NOMO-1 treated with dmso at 0.1 percent for 144 hours (cell line): ENCODE measurements at regions not wholly inside any gene's neighbourhood (a gene's known extent, or its start where the extent isn't known, plus 50 kb on each side); places are given as distances from the start of the nearest gene placed in this dataset.

Experiments used
- DNase-seq: peaks from one replicate; lab custom pipeline; 2025; ENCODE audit not compliant: unreplicated experiment; lab: John Stamatoyannopoulos, UW

DNA sequence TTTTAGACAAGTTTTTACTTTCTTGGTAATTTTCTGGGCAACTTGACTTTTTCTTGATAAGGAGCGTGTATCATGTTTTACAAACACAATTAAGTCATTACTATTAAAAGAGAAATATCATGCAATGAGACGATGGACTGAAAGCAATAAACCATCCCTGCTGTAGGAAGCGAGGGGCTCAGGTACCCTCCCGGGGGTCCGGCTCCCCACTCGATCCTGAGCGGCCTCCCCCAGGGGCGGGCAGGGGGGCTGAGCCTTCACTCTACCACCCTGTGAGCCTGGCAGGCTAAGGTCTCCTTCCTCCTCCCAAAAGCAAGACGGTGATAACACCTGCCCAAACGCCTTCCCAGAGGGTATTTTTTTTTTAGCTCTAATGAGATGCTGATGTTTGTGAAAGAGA is 51.8 kb upstream of the ADGRA1 start:
- no peak for DNase-seq

DNA sequence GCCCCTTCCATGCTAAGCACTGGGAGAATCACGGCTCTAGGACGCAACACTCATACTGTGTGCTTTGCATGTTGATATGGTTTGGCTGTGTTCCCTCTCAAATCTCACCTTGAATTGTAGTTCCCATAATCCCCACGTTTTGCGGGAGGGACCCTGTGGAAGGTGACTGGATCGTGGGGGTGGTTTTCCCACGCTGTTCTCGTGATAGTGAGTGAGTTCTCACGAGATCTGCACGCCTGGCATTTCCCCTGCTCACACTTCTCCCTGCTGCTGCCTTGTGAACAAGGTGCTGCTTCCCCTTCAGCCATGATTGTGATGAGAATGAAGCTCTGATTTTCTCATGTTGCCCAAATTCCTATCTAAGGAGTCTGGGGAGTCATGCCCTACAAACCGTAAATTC is 53.0 kb upstream of the ADGRA1 start:
- no peak for DNase-seq

DNA sequence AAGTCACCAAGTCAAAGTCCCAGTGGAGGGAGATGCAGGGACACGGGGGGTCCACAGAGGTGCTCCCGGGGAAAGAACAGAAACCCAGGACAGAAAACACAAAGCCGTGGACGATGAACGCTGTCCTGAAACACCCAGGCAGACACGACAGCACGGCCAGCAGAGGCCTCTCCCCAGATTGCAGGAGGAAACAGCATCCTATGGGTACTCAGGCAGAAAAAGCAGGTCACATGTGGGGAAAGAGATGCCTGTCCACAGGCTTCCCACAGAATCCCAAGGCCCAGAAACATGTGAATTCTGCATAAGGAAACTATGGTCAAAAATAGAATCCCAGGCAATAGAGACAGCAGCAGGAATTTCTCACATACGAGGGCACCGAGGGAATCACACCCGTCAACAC is 53.6 kb upstream of the ADGRA1 start:
- DNase-seq, result no peak

DNA sequence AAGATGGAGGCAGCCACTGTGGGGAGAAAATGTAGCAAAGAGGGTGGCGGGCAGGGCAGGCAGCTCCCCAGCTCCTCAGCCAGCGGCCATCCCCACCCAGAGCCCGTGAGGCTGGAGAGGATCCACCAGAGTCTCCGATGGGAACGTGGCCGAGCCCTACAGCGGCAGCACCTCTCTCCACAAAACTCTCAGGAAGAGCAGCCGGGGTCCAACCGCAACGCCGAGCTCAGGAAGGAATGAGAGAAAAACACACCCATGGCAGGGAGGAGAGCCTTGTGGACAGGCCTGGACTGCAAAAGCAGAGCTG is 54.0 kb upstream of the ADGRA1 start:
- DNase-seq, result no peak

DNA sequence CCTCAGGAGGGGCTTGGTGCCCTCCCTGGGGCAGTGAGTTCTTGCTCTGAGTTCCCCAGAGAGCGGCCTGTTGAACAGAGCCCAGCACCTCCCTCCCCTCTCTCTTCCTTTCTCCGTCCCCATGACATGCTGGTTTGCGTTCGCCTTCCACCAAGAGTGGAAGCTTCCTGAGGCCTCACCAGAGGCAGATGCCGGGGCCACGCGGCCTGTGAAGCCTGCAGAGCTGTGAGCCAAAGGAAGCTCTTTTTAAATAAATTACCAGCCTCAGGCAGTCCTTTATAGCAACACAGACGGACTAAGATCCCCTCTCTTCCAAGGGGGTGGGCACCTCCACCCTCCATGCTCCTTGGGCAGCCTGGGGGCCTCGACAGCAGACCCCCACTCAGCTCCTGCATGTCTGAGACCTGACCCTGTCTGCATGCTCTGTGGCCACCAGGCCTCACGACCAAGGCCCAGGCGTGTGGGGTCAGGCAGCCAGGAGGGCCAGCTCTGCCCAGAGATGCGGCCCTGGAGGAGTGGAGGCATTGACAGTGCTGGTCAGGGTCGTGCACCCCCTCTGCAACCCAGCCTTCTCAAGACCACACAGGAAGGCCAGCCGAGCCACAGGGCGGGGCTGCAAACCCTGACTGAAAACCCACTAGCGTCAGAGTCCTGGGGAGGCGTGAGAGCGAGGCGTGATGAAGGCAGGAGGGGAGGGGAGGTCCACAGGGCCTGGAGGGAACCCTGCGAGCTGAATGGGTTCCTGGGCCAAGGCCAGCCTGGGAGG is 54.6 kb upstream of the ADGRA1 start:
- DNase-seq, result no peak

DNA sequence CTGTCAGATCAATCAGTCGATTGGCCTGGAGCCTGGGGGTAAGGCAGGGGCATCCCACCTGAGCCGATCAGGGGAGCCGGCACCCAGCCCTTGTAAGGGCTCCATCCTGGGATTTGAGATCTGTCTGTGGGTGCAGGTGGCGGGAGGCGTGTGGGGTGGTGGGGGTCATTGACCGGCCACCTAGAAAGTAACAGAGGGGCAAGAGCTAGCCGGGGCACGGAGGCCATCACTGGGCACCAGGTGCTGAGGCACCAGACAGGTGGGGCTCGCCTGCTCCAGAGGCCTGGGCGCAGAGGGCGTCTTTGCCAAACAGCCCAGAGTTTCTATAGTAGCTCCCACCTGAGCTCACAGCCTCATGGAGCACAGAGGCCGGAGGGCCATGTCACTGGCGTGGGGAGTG is 55.5 kb upstream of the ADGRA1 start:
- DNase-seq, result no peak

DNA sequence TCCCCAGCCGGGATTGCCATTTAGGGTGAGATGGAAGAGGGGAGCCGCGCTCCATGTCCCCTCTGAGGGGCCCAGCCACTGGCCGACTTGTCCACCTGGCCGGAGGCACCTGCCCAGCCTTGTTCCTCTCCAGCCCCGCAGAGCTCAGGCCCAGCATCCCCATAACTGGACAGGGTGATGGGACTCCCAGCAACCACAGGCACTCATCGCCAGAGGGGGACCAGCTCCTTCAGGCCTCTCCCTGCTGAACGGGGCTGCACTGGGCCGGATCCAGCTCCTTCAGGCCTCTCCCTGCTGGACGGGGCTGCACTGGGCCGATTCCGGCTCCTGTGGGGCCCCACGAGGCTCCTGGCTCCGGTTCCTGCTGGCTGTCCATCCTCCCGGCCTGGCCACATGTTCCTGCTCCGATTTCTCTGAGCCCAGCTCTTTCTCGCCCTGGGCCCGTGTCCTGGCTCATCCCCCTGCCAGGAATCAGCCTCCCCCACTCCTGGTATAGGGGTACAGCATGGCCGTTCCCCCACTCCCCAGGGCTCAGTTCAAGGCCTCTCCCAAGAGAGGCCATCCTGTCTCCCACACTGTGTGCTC is 56.1 kb upstream of the ADGRA1 start:
- DNase-seq, result no peak

DNA sequence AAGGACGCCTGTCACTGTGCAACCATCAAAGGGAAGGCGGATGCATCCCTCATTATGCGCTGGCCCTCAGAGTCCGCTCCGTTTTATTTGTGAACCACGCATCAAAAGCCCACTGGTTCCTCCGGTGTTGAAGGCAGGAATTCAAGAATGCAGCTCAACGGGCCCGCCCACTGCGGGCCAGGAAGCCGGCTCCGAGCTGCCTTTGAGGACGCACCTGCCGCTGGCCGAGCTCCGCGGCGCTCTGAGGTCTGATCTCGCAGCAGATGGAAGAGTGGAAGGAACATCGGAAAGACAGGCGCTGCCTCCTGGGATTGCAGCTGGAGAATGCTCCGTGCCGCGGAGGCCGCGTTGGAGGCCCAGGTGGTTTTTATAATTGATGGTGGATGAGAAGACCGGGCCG is 56.9 kb upstream of the ADGRA1 start:
- no peak for DNase-seq

DNA sequence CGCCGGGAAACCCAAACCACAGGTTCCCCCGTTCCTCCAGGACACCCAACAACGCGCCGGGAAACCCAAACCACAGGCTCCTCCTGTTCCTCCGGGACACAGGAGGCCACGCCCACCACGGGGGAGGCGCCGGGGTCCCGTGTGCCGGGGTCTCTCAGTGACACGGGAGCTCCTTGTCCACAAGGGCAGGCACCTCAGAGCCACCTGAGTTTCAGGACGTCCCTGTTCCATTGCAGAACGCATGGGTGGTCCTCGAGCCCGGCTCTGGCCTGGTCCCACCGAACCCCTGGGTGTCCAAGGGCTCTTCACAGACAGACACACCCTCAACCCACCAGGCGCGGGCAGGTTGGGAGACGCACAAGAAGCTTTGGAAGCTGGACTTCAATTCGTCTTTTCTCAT is 57.6 kb upstream of the ADGRA1 start:
- DNase-seq, result no peak

DNA sequence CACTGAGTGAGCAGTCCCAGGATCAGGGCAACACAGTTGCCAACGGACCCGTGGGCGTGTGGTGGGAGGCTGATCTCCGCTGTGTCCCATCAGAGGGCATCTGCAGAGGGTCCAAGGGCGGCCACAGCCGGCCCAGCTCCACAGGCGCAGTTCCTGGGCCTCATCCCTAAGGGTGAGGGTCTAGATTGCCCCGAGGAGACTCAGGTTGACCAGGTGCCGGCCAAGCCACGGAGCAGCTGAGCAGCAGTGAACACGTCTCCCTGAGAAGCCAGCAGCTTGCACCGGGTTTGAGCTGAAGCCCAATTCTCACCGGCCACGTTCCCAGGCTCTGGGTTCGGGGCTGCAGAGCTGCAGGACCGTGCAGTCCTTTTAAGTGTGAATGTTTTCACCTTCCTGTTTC is 58.8 kb upstream of the ADGRA1 start:
- no peak for DNase-seq

DNA sequence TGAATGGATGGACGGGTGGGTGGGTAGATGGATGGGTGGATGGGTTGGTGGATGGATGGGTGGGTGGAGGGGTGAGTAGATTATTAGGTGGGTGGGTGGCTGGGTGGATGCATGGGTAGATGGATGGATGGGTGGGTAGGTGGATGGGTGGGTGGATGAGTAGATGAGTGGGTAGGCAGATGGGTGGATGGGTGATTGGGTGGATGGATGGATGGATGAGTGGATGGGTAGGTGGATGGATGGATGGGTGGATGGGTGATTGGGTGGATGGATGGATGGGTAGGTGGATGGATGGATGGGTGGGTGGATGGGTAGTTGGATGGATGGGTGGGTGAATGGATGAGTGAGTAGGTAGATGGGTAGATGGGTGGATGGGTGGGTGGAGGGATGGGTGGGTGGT is 59.6 kb upstream of the ADGRA1 start:
- DNase-seq, result no peak

DNA sequence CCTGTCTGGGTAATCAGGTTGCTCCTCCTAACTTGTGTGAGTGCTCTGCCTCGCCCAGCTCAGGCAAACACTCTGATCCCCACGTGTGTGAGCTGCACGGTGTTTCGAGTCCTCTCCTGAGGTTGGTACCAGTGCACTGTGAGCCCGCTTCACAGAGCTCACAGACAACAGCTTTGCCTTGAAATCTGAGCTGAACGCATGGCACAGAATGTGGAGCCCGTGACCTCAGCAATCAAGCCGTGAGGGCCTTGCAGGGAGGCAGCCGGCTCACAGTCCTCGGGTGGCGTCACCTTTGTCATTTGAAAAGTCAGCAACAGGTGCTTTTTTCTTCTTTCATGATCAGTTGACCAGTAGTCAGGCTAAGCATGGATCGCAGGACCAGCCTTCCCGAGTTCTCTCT is 60.2 kb upstream of the ADGRA1 start:
- DNase-seq, result no peak

DNA sequence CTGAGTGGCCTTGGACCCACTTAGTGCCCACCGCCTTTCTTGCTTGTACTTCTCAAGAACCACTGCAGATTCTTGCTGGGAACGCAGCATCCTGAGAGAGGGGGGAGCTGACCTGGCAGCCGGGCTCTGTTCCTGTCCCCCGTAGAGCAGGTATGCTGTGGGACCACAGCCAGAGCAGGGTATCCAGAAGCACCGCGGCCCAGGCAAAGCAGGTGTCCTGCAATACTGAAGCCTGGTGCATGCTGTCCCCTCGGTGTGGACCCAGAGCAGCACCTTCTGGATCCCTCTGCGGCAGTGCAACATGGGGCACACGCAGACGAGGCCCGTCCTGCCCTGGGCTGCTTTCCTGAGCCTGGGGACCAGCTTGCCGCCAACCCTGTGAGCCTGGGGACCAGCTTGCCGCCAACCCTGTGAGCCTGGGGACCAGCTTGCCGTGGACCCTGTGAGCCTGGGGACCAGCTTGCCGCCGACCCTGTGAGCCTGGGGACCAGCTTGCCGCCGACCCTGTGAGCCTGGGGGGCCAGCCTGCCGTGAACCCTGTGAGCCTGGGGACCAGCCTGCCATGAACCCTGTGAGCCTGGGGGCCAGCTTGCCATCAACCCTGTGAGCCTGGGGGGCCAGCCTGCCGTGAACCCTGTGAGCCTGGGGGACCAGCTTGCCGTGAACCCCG is 60.9 kb upstream of the ADGRA1 start:
- no peak for DNase-seq

DNA sequence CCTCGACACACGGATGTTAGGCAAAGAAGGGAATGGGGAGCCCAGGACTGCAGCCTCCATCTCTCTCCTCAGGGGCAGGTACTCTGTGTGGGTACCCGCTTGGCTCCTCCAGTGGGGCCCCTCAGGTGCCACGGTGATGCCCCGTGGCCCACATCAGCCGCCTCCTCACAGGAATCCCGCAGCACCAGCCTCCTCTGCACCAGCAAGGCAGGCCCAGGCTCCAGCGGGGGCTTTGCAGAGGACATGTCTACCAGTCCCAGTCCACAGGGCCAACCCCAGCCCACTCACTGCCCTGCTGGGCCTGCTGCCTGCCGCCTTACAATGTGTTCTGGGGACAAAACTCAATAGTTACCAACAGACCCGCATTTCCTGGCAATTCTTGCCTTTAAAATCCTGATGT is 61.6 kb upstream of the ADGRA1 start:
- DNase-seq, result no peak

DNA sequence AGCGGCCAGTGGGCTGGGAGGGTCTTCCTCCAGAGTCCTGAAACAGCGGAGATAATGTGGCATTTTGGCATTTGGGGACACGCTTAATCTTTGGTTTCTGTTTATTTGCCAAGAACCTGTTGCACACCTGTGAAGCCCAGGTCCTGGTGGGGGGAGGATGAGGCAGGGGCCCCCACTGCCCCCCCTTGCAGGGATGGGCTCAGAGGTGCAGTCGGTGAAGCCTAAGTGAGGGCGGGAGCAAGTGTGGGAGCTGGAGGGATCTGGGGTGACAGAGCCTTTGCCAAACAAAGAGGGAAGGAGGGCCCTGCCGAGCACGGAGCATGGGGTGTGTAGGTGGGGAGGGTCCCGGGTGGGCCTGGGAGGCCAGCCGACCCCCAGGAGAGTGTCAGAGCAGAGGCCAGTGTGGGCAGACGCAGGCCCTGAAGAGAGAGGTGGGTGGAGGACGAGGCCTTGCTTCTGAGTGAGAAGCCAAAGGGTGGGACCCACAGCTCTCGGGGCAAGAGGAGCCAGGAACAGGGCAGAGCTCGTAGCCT is 62.1 kb upstream of the ADGRA1 start:
- no peak for DNase-seq

DNA sequence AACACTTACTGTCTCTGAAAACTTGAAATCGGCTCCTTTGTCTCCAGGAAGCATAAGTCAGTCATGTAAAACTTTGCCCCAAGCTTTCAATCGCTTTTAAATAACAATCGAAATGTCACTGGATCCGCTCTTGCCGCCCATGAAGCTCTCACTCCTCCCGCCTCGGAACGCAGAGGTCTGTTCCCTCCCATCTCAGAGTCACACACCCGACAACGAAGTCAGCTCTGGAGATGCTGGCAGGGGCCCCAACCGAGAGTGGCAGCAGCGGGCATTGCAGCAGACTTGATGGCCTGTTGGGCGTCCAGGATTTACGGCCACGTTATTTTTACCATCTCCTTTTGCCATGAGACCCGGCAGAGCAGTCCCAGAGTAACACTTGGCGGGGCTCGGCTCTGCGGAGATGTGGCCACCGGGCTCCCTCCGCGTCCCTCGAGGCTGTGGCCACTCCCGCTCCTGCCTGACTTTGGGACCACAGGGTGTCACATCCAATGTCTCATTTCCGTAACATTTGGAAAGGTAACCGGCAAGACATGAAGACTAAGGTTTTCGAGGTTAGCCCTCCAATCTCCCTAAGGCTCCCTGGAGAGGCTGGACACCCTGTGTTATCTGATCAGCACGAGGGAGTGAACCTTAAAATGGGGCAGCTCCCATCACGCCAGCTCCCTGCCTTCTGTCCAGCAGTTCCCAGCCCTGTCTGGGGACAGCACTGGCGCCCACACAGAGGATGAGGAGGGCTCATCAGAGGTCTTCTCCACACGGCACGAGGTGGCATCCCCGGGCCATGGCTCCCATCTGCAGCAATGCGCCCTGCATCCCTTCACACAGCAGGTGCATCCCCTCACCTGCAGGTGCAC is 62.8 kb upstream of the ADGRA1 start:
- no peak for DNase-seq

DNA sequence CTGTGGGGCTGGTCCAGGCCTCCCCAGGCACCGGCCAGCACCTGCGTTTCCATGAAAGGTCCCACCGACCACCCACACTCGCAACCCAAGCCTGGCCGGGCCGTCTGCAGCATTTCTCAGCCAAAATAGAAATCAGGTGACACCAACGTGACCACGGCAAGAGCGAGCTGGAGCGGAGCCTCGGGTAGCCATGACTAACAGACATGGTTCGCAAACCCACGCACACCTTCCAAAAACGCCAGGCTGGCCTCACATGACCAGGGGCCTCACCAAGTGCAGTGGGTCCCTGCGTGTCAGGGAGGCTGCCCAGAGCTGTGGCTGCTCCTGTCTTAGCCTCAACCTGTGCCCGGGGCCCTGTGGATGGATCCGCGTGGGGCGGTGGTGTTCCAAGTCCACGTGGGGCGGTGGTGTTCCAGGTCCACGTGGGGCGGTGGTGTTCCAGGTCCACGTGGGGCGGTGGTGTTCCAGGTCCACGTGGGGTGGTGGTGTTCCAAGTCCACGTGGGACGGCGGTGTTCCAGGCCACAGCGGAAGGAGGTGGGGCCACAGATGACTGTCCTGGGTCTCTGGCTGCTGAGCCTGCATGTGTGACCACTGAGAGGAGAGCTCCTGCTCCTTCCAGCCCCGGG is 64.4 kb upstream of the ADGRA1 start:
- no peak for DNase-seq

DNA sequence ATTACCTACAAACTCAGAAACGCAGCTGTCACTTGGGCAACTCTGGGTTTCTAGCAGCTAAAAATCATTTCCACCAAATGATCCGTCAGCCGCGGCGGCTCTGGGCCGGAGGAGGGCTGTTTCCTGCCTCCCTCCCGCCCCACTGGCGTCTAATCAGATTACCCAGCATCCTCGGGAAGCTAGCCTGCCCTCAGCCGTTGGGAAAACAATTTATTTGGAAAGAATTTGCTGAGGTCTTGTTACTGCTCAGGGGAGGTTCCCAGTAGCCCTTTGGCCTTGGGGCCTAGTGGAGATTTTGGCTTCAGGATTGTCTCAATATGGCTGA is 65.0 kb upstream of the ADGRA1 start:
- DNase-seq, result no peak

DNA sequence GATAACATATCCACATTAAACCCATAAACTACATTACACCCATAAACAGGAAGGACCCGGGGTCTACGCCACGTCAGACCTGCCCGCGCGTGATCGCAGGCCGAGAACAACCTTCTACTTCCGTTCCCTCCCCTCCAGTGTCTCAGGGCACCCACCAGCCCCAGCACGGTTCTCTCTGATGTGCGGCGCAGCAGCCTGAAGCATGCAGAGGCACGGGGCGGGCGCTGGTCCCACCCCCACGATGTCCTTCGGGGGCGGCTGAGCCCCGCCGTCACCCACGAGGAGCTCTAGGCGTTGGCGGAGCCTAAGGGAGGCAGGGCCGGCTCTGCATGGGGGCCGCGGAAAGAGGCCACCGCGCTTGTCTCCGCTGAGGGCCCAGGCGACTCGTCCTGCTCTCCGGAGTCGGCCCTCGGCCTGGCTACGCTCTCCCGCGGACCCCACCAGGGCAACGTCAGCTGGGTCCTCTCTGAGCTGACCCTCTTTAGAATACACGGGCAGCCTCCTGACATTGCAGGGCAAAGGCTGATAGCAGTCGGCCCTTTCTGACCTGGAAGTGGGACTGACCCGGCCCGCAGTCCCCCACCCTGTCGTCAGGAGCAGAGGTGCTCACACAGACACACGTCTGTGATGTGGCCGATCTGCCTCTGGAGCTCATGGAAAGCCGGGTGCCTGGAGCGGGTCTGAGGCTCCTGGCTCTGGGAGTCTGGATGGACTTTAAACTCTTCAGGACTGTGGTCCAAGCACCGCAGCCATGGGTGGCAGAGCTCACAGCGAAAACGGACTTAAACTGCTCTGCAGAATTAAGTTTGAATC is 65.6 kb upstream of the ADGRA1 start:
- DNase-seq, result no peak
